Hematopoietic multipotent progenitor cell treated with erythropoietin and hydrocortisone succinate and interleukin-3 and kit ligand, for 15 days (in vitro differentiated cells): ENCODE measurements at regions not wholly inside any gene's neighbourhood (a gene's known extent, or its start where the extent isn't known, plus 50 kb on each side); places are given as distances from the start of the nearest gene placed in this dataset.
"Not testable (repeated sequence)": the region's sequence is repeated elsewhere in the genome, so short reads cannot be mapped to it uniquely, and the experiment has no call there.

Experiments used
- DNase-seq: peaks from one replicate; pipeline ENCODE4 v3.0.0-alpha.2; 2015; ENCODE audit warnings: low spot score

GRCh38 chr3:109656225-109656624 is 318.9 kb upstream of the DPPA4 start:
- DNase-seq: no peak

- DNase-seq: no peak
These were observed 341.3 kb upstream of the DPPA4 start for GRCh38 chr3:109678600-109678999.

- DNase-seq: no peak
These were observed 342.3 kb upstream of the DPPA4 start for GRCh38 chr3:109679664-109680063.

- no peak for DNase-seq
These were observed 346.4 kb upstream of the DPPA4 start for GRCh38 chr3:109683746-109684145.

- no peak for DNase-seq
These were observed 348.0 kb upstream of the DPPA4 start for GRCh38 chr3:109685084-109686079.

GRCh38 chr3:109687626-109688025 is 350.3 kb upstream of the DPPA4 start:
- no peak for DNase-seq

- DNase-seq: no peak
These were observed 359.6 kb upstream of the DPPA4 start for GRCh38 chr3:109696932-109697331.

- no peak for DNase-seq
These were observed 364.9 kb upstream of the DPPA4 start for GRCh38 chr3:109702252-109702651.

GRCh38 chr3:109702976-109703375 is 365.6 kb upstream of the DPPA4 start:
- DNase-seq: no peak

- not testable (repeated sequence) for DNase-seq
These were observed 367.8 kb upstream of the DPPA4 start for GRCh38 chr3:109705133-109705532.

- DNase-seq: no peak
These were observed 370.3 kb upstream of the DPPA4 start for GRCh38 chr3:109707617-109708016.

- no peak for DNase-seq
These were observed 375.9 kb upstream of the DPPA4 start for GRCh38 chr3:109713288-109713687.

GRCh38 chr3:109715707-109716106 is 378.4 kb upstream of the DPPA4 start:
- no peak for DNase-seq

GRCh38 chr3:109718850-109719249 is 381.5 kb upstream of the DPPA4 start:
- no peak for DNase-seq

GRCh38 chr3:109728861-109729494 is 391.6 kb upstream of the DPPA4 start:
- no peak for DNase-seq

GRCh38 chr3:109731639-109732473 is 394.5 kb upstream of the DPPA4 start:
- peak; percentile 3 for DNase-seq

- no peak for DNase-seq
These were observed 406.6 kb upstream of the DPPA4 start for GRCh38 chr3:109743981-109744380.

GRCh38 chr3:109772520-109772919 is 435.2 kb upstream of the DPPA4 start:
- no peak for DNase-seq

GRCh38 chr3:109774108-109774507 is 436.8 kb upstream of the DPPA4 start:
- DNase-seq: no peak

GRCh38 chr3:109784285-109784684 is 446.9 kb upstream of the DPPA4 start:
- no peak for DNase-seq

- DNase-seq: no peak
These were observed 447.7 kb upstream of the DPPA4 start for GRCh38 chr3:109784852-109785631.

- no peak for DNase-seq
These were observed 465.9 kb upstream of the DPPA4 start for GRCh38 chr3:109803274-109803673.
